ENCODE measurements at regions not wholly inside any gene's neighbourhood (a gene's known extent, or its start where the extent isn't known, plus 50 kb on each side); places are given as distances from the start of the nearest gene placed in this dataset.

DNA sequence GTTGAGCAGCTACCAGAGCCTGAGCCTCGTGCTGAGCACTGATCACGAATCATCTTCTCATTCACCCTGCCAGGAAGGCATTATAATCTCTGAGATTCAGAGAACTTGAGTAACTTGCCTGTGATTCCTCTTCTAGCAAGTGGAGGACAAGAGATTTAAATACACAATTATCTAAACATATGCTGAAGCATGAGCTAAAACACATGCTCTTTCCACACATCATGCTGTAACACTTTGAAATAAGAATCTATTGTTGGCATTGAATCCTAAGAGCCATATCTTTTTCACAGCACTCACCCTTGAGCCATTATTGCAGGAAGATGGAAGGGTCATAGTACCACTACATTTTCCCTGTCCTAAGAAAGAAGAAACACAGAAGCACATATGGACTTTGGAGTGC lies 722.5 kb upstream of the API5 start:
- Mint-ChIP-seq H3K4me3 (no peak overlapping the region), H3K27me3 (no peaks in the 10 kb centered on the region), H3K36me3 (no peaks in the 10 kb centered on the region), H3K4me1 (no peaks in the 10 kb centered on the region), H3K27ac (no peak overlapping the region), H3K9me3 (peaks cover 0 to 6% (median 2%) of the 10 kb centered on the region in 7 donors)
- ATAC-seq (ENCODE audit: low read depth in 2 of 2) (no peak), DNase-seq (no peak)

DNA sequence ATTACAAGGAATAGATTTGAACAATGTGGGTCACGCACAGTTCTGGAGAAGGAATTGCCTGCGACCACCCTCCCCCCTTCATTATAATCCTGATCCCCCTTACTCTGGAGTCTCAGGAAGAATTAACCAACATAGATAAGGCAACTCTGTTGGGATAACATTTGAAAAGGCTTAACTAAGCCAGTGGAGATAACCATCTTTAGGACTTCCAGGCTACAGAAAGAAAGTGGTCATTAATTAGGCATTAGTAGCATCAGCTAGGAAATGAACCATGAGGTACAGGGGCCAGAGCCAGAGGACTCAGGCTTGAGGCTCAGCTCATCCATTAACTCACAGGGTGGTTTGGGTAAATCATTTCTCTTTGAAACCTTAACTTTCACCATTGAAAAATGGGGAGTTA lies 720.0 kb upstream of the API5 start:
- ATAC-seq (ENCODE audit: low read depth in 2 of 2) (no peak), DNase-seq (no peak)
- Mint-ChIP-seq H3K4me1 (no peaks in the 10 kb centered on the region), H3K4me3 (no peak overlapping the region), H3K27me3 (no peaks in the 10 kb centered on the region), H3K27ac (no peak overlapping the region), H3K36me3 (no peaks in the 10 kb centered on the region), H3K9me3 (peaks cover 0 to 7% (median 4%) of the 10 kb centered on the region in 7 donors)

DNA sequence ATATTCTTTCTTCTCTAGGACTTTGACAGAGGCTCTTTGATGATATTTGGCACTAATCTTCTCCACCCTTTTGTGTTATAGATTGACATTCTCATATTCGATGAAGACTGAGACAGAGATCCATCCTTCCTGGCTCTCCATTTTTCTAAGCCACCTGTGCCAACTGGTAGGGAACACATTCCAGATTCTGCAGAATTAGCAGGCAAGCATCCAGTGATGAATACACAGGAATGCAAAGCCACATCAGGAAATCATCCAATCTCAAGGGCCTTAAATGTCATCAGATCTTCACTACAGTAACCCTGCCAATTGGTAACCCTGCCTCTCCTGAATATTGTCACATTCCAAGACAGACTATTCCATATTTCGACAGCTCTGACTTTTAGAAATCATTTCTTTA lies 718.4 kb upstream of the API5 start:
- ATAC-seq (ENCODE audit: low read depth in 2 of 2) (no peak), DNase-seq (no peak)
- Mint-ChIP-seq H3K27me3 (no peaks in the 10 kb centered on the region), H3K9me3 (peaks cover 0 to 11% (median 1%) of the 10 kb centered on the region in 7 donors), H3K36me3 (no peaks in the 10 kb centered on the region), H3K27ac (peak overlapping the region in 1 of 6 donors; percentile 14), H3K4me3 (no peak overlapping the region), H3K4me1 (no peaks in the 10 kb centered on the region)

DNA sequence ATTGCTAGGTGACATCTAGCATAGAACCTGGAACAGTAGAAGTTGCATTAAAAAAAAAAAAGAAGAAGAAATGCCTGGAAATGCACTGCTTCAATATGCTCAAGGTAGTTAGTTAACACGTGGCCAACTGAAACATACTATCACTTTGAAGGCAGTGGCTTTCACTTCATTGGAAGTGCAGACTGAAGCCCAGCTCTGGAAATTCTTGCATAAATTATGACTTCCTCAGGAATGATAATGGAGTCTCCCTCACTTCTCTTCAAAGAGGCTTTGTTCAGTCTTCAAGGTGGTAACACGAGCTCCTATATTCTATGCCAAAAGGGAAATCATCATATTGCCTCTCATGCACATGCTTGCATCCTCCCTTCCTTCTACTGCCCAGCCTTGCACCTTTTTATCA lies 715.9 kb upstream of the API5 start:
- ATAC-seq (ENCODE audit: low read depth in 2 of 2) (no peak), DNase-seq (no peak)
- Mint-ChIP-seq H3K4me1 (no peaks in the 10 kb centered on the region), H3K4me3 (peak overlapping the region in 1 of 8 donors; percentile 35), H3K27me3 (no peaks in the 10 kb centered on the region), H3K9me3 (peaks cover 0 to 11% (median 0%) of the 10 kb centered on the region in 7 donors), H3K27ac (no peak overlapping the region), H3K36me3 (no peaks in the 10 kb centered on the region)

DNA sequence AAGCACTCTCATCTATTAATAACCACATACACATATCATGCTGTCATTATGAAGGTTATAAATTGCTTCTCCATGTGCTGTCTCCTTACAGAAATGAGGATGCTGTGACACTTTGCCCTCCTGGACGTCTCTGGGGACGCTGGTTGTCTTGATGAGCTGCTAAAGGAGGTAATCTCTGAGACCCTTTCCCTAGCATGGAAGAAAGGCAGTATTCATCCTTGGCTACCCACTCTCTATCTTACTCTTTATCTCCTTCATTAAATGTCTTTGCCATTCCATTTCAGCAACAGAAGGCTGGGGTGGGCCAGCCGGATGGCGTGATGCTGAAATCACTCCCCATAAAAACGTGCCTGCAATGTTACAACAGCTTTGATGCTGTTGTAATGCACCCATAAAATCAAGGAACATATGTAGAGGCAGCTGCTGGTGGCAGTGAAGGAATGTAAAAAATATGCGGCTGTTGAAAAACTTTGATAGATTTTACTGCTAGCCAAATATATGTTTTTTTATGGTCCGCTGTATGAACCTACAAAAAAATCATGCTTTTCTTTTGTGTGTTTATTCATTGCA lies 715.1 kb upstream of the API5 start:
- no peaks in the 10 kb centered on the region for H3K36me3 Mint-ChIP-seq
- no peaks in the 10 kb centered on the region for H3K4me1 Mint-ChIP-seq
- DNase-seq (no peak), ATAC-seq (ENCODE audit: low read depth in 2 of 2) (no peak)
- no peak overlapping the region for H3K27ac Mint-ChIP-seq
- H3K4me3 Mint-ChIP-seq = no peak overlapping the region
- peaks cover 0 to 11% (median 0%) of the 10 kb centered on the region in 7 donors for H3K9me3 Mint-ChIP-seq
- no peaks in the 10 kb centered on the region for H3K27me3 Mint-ChIP-seq

DNA sequence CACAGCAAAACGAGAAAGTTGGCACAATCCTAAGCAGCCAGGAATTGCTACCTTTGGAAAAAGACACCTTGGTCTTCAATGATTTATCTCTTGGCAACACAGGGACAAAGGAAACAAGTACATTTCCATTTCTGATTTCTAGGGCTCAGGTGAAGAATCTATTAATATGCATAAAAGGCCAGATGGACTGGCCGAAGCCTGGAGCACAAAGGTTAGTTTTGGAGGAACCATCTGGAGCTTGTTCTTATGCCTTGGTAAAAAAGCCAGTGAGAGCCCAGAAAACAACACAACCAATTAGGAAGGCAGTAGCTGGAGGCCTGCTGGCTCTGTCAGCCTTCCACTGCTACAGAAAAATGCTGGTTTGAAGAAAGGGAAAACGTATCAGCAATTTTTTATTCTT lies 713.5 kb upstream of the API5 start:
- Mint-ChIP-seq H3K27me3 (no peaks in the 10 kb centered on the region), H3K9me3 (peaks cover 0 to 7% (median 0%) of the 10 kb centered on the region in 7 donors), H3K36me3 (no peaks in the 10 kb centered on the region), H3K27ac (peak overlapping the region in 1 of 6 donors; percentile 21), H3K4me3 (no peak overlapping the region), H3K4me1 (no peaks in the 10 kb centered on the region)
- ATAC-seq (ENCODE audit: low read depth in 2 of 2) (no peak), DNase-seq (no peak)

DNA sequence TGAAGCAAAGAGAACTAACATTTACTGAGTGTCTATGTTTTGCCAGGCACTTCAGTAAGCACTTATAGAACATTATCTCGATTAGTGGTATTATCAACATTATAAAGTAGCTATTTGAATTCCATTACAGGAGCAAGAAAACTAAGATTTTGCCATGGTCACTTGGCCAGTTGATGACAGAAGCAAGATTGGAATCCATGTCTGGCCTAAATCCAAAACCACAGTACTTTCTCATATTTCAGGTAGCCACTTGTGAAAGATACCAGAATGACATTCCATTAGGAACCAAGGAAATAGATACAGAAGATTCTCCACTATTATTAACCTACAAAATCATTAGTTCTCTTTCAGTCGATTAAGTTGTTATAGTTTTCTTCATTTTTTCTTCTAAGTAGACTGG lies 691.0 kb upstream of the API5 start:
- no peaks in the 10 kb centered on the region for H3K4me1 Mint-ChIP-seq
- H3K27ac Mint-ChIP-seq = no peak overlapping the region
- peaks cover 0 to 7% of the 10 kb centered on the region in 2 donors for H3K36me3 Mint-ChIP-seq
- ATAC-seq (ENCODE audit: low read depth in 2 of 2) (no peak), DNase-seq (no peak)
- peaks cover 0 to 16% (median 6%) of the 10 kb centered on the region in 7 donors for H3K9me3 Mint-ChIP-seq
- H3K4me3 Mint-ChIP-seq = no peak overlapping the region
- H3K27me3 Mint-ChIP-seq = no peaks in the 10 kb centered on the region

DNA sequence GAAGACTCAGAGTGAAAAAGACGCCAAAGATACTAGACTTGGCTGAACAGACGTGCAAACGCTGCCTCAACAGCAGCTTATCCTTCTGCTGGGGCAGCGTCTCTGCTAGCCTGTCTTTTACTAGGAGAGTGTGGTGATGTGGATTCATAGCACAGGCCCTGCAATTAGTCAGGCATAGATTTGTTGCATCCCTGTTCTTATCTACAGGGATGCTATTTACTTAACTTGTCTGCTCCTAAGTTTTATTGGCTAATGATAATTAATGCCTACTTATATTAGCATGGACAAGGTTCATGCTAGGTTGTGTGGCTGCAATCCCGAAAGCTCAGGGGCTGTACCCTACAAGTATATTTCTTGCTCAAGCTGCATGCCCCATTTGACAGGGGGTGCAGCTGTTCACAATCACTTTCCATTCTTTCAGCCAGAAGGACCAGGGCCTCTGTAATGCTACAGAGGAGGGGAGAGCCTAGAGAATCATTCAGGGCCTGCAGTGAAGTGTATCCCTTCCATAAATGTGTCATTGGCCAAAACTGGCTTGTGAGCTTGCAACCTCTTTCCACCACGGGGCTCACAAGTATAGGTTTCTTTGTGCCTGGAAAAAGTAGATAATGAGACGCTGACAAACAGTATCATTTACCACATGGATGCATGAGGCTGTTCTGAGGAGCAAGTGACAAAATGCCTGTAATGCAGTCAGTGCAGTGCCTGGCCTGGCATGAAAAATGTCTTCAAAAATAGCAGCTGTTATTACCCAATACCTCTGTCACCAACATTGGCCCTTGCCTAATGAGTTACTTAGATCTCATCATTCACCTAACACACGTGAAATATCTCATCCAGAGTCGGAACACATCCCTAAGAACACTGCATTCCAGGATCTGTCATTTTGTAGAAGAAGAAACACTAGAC lies 685.8 kb upstream of the API5 start:
- Mint-ChIP-seq H3K27ac (no peak overlapping the region), H3K4me1 (no peaks in the 10 kb centered on the region), H3K27me3 (no peaks in the 10 kb centered on the region), H3K4me3 (no peak overlapping the region), H3K9me3 (peaks cover 0 to 8% (median 0%) of the 10 kb centered on the region in 7 donors), H3K36me3 (no peaks in the 10 kb centered on the region)
- DNase-seq (no peak), ATAC-seq (ENCODE audit: low read depth in 2 of 2) (no peak)

DNA sequence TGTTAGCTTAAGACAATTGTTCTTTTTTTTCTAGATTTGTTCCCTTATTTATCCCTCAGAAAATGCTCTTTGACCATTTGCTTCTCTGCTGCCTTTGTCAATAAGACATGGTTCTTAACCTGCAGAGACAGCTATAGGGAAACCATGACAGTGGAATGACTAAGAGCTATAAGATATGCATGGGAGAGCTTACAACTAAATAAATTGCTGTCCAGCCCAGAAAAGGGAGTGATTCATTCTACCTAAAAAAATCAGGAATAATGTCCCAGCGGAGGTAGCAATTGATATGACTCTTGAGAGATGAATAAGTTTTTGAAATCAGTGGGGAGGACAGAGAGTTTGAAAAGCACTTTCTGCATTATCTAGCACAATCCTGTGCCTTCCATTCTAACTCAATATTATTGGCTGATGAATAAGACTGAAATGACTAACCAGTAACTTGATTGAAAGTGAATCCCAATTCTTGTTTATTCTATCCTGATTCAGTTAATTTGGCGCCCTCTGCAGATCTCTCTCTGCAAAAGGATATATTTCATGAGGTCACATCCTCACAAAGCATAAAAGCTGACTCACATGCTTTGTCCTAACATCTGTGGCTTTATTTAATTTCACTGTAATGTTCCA lies 680.5 kb upstream of the API5 start:
- DNase-seq = no peak
- H3K4me3 Mint-ChIP-seq = no peak overlapping the region
- no peaks in the 10 kb centered on the region for H3K27me3 Mint-ChIP-seq
- H3K36me3 Mint-ChIP-seq = no peaks in the 10 kb centered on the region
- H3K27ac Mint-ChIP-seq = no peak overlapping the region
- no peak for ATAC-seq (ENCODE audit: low read depth in 2 of 2)
- no peaks in the 10 kb centered on the region for H3K4me1 Mint-ChIP-seq
- H3K9me3 Mint-ChIP-seq = peaks cover 2 to 9% (median 3%) of the 10 kb centered on the region in 7 donors

DNA sequence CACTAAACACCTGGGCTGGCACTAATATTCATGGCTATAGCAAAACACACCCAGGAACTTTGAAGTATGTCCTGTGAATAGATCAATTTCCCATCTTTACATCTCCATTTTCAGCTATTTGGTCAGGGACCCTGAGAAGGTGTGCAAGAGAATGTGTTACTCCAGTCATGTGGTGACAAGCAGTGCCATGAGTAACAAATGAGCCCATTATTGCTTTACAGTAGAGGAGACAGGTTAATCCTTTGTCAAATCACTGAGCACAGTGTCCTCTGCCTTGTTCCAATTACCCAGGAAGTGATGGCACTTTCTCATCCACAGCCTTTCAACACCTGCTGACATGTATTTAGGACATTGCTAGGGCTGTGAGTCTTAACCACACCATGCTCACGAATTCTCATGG lies 664.8 kb upstream of the API5 start:
- no peak for DNase-seq
- H3K27me3 Mint-ChIP-seq = no peaks in the 10 kb centered on the region
- H3K36me3 Mint-ChIP-seq = no peaks in the 10 kb centered on the region
- H3K4me1 Mint-ChIP-seq = no peaks in the 10 kb centered on the region
- H3K9me3 Mint-ChIP-seq = peaks cover 0 to 9% (median 2%) of the 10 kb centered on the region in 7 donors
- no peak overlapping the region for H3K4me3 Mint-ChIP-seq
- H3K27ac Mint-ChIP-seq = no peak overlapping the region
- no peak for ATAC-seq (ENCODE audit: low read depth in 2 of 2)

DNA sequence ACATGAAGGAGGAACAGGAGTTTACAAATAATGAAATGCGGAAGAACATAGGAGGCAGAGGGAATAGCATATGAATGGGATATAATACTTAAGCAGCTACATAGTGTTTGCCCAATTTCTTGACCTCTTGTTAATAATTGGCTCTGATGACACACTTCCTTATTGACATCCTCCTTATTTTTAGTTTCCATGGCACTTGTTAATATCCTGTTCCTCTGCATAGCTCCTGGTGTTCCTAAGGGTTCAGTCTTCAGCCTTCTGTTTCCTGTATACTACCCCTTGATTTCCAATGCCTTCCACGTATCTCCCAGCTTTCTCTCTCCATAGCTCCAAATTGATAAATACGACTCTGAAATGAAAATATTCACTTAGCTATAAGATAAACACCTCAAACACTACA lies 663.8 kb upstream of the API5 start:
- DNase-seq (no peak), ATAC-seq (ENCODE audit: low read depth in 2 of 2) (no peak)
- H3K36me3 Mint-ChIP-seq = no peaks in the 10 kb centered on the region
- H3K9me3 Mint-ChIP-seq = peaks cover 0 to 9% (median 2%) of the 10 kb centered on the region in 7 donors
- no peak overlapping the region for H3K27ac Mint-ChIP-seq
- H3K4me1 Mint-ChIP-seq = no peaks in the 10 kb centered on the region
- no peak overlapping the region for H3K4me3 Mint-ChIP-seq
- H3K27me3 Mint-ChIP-seq = no peaks in the 10 kb centered on the region

DNA sequence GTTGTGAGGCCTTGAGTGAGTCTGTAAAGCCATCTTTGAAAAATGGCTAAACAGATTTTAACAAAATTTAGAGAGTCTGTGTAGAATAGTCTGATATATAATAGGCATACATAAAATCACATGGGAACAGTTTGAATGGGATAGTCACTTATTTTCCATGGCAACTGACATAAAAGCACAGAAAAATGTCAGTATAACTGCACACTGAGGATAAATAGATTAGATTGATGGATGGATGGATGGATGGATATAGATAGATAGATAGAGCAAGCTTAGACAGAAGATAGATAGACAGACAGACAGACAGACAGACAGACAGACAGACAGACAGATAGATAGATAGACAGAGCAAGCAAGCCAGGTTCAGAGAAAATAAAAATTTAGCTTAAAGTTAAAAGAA lies 660.2 kb upstream of the API5 start:
- no peak for ATAC-seq (ENCODE audit: low read depth in 2 of 2)
- Mint-ChIP-seq H3K27me3 (no peaks in the 10 kb centered on the region), H3K4me3 (no peak overlapping the region)

DNA sequence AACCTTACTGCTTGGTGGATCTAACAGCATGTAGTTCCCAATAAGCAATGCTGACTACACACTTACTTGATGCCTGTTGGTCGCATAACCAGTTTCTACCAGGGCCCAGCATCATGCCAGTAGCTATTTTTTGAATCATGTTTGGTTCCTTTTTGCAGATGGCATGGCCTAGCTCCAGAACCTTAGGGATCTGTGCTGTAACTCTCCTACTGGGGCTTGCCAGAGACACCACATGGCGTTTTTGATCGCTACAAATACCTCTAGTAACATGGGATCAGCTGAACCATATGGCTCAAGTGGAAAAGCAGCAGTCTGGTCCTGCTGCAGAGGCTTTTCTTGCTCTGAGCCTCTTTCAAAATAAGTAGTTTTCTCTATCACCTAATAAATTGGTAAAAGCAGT lies 654.6 kb upstream of the API5 start:
- H3K27ac Mint-ChIP-seq = no peak overlapping the region
- DNase-seq (no peak), ATAC-seq (ENCODE audit: low read depth in 2 of 2) (no peak)
- H3K4me1 Mint-ChIP-seq = no peaks in the 10 kb centered on the region
- peaks cover 0 to 7% (median 2%) of the 10 kb centered on the region in 7 donors for H3K9me3 Mint-ChIP-seq
- H3K27me3 Mint-ChIP-seq = no peaks in the 10 kb centered on the region
- H3K4me3 Mint-ChIP-seq = no peak overlapping the region
- no peaks in the 10 kb centered on the region for H3K36me3 Mint-ChIP-seq

More for the DNA sequence above, 660.2 kb upstream of the API5 start:
- Mint-ChIP-seq H3K9me3 (peaks cover 0 to 5% (median 0%) of the 10 kb centered on the region in 7 donors), H3K36me3 (no peaks in the 10 kb centered on the region), H3K4me1 (no peaks in the 10 kb centered on the region), H3K27ac (no peak overlapping the region)
- no peak for DNase-seq

DNA sequence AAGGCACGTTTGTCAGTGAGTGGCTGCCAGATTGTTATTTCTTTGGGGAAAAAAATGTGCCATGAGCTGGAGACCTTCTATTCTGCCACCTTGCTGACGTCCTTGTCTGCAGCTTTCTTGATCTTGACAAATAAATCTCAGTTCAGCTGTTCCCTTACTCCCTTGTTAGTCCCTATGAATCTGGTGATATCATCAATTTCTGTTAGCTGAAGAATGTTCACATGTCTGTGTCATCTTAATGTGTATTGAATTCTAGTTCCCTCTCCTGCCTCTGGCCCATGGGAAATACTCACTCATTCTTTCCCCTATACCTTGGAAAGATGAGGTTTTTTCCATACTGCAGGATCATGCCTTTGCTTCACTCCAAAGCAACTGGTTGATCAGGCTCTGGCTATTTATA lies 649.9 kb upstream of the API5 start:
- no peak for ATAC-seq (ENCODE audit: low read depth in 2 of 2)
- no peak for DNase-seq
- Mint-ChIP-seq H3K9me3 (peaks cover 0 to 8% (median 3%) of the 10 kb centered on the region in 7 donors), H3K4me3 (no peak overlapping the region), H3K27ac (no peak overlapping the region), H3K36me3 (no peaks in the 10 kb centered on the region), H3K4me1 (no peaks in the 10 kb centered on the region), H3K27me3 (no peaks in the 10 kb centered on the region)

All from naive B cell (primary cell).